Right atrium auricular region (tissue), 2 donors: ENCODE measurements at regions not wholly inside any gene's neighbourhood (a gene's known extent, or its start where the extent isn't known, plus 50 kb on each side); places are given as distances from the start of the nearest gene placed in this dataset.
"Not testable (repeated sequence)": the region's sequence is repeated elsewhere in the genome, so short reads cannot be mapped to it uniquely, and the experiment has no call there.

Source experiments
- DNase-seq: peaks from one replicate; pipeline ENCODE4 v3.0.0-alpha.2; 2019; ENCODE audit warnings: low spot score
- H3K27ac ChIP-seq, 2 donors: fragments of 200-600 bp; sonication (generic); 1 replicate in 1 of 2; 2 replicates in 1 of 2; pipeline ENCODE4 v1.5.1; 2016 to 2019
- H3K27me3 ChIP-seq, 2 donors: fragments of 200-600 bp; sonication (generic); one replicate each; pipeline versions ENCODE4 v1.5.1 to v1.6.0; 2017 to 2019
- H3K36me3 ChIP-seq: fragments of 200-600 bp; sonication (generic); one replicate; pipeline ENCODE4 v1.5.1; 2016
- H3K4me1 ChIP-seq, 2 donors: fragments of 200-600 bp; sonication (generic); one replicate each; pipeline versions ENCODE4 v1.5.1 to v1.6.0; 2017 to 2019
- H3K4me3 ChIP-seq, 2 donors: fragments of 200-600 bp; sonication (generic); 1 replicate in 1 of 2; 2 replicates in 1 of 2; pipeline ENCODE4 v1.5.1; 2017 to 2019; ENCODE audit warnings: mild to moderate bottlenecking in 1 of 2, moderate library complexity in 1 of 2
- H3K9me3 ChIP-seq, 2 donors: fragments of 200-600 bp; sonication (generic); one replicate each; pipeline ENCODE4 v1.5.1; 2019
- TF ChIP-seq, protein P1 (sequence below), 2 donors: fragments of 200-600 bp; sonication (generic); IDR thresholded peaks; one replicate each; pipeline ENCODE4 v1.5.1; 2019; ENCODE audit warnings: antibody characterized with exemption in 2 of 2

DNA sequence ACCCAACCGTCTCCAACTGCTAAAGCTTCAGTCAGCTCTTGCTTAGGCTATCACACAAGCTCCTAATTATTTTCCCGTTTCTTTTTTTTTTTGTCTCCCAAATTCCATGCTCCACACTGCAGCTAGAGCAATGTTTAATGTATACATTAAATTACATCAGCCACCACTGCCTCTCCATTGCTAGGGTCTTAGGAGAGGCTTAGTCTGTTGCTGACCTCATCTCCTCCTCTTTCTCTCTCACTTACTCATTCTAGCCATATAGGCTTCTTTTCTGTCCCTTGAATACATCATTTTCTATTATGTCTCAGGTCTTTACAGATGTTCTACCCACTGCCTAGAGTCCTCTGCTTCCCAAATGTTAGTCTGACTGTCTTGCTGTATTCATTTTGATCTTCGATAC is 138.1 kb upstream of the ST6GALNAC5 start:
- no peaks in the 10 kb centered on the region for H3K36me3 ChIP-seq
- H3K27me3 ChIP-seq, result no peaks in the 10 kb centered on the region
- no peak for DNase-seq
- no peak overlapping the region for H3K4me3 ChIP-seq
- TF ChIP-seq, protein P1, sequence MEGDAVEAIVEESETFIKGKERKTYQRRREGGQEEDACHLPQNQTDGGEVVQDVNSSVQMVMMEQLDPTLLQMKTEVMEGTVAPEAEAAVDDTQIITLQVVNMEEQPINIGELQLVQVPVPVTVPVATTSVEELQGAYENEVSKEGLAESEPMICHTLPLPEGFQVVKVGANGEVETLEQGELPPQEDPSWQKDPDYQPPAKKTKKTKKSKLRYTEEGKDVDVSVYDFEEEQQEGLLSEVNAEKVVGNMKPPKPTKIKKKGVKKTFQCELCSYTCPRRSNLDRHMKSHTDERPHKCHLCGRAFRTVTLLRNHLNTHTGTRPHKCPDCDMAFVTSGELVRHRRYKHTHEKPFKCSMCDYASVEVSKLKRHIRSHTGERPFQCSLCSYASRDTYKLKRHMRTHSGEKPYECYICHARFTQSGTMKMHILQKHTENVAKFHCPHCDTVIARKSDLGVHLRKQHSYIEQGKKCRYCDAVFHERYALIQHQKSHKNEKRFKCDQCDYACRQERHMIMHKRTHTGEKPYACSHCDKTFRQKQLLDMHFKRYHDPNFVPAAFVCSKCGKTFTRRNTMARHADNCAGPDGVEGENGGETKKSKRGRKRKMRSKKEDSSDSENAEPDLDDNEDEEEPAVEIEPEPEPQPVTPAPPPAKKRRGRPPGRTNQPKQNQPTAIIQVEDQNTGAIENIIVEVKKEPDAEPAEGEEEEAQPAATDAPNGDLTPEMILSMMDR (IDR thresholded peaks at IDR 0.05), result no peak
- no peaks in the 10 kb centered on the region for H3K9me3 ChIP-seq
- H3K4me1 ChIP-seq, result no peaks in the 10 kb centered on the region
- H3K27ac ChIP-seq, result no peak overlapping the region

DNA sequence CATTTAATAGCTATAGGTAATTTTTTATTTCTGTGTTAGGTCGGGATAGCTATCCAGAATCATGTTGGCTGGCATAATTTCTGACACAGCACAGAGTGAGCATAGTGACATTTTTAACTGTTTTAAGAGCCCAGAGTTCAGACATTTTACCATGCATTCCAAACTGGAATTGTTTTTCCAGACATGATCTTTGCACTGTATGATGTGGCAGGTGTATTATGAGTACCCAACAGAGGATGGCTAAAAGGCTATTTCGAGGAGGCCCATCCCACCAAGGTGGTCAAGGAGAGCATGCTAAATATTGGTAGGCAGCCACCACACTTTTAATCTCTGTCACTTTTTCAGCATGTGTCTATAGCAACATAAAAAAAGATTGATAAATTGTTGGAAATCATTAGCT is 137.3 kb upstream of the ST6GALNAC5 start:
- Histone ChIP-seq H3K4me1 (no peaks in the 10 kb centered on the region), H3K36me3 (no peaks in the 10 kb centered on the region), H3K27me3 (no peaks in the 10 kb centered on the region), H3K9me3 (no peaks in the 10 kb centered on the region), H3K4me3 (no peak overlapping the region), H3K27ac (no peak overlapping the region)
- TF ChIP-seq, protein P1 (IDR thresholded peaks at IDR 0.05), result no peak
- DNase-seq, result no peak

DNA sequence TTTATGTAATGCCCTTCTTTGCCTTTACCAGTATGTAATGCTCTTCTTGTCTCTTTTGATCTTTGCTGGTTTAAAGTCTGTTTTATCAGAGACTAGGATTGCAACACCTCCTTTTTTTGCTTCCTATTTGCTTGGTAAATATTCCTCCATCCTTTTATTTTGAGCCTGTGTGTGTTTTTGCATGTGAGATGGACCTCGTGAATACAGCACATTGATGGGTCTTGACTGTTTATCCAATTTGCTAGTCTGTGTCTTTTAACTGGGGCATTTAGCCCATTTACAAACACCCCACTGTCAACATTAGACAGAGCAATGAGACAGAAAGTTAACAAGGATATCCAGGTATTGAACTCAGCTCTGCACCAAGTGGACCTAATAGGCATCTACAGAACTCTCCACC is 128.9 kb upstream of the ST6GALNAC5 start:
- not testable (repeated sequence) for DNase-seq, H3K9me3 ChIP-seq

DNA sequence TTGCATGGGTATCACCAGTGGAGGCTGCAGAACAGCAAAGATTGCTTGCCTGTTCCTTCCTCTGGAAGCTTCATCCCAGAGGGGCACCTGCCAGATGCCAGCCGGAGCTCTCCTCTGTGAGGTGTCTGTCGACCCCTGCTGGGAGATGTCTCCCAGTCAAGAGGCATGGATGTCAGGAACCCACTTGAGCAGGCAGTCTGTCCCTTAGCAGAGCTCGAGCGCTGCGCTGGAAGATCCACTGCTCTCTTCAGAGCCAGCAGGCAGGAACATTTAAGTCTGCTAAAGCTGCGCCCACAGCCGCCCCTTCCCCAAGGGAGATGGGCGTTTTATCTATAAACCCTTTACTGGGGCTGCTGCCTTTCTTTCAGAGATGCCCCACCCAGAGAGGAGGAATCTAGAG is 126.3 kb upstream of the ST6GALNAC5 start:
- H3K36me3 ChIP-seq, DNase-seq, H3K4me3 ChIP-seq, H3K27ac ChIP-seq, H3K4me1 ChIP-seq, H3K27me3 ChIP-seq: not testable (repeated sequence)
- H3K9me3 ChIP-seq, result peaks cover 0 to 18% of the 10 kb centered on the region in 2 donors

More for the DNA sequence above, 128.9 kb upstream of the ST6GALNAC5 start:
- not testable (repeated sequence) for H3K27ac ChIP-seq, H3K4me3 ChIP-seq, H3K27me3 ChIP-seq, H3K36me3 ChIP-seq, H3K4me1 ChIP-seq

DNA sequence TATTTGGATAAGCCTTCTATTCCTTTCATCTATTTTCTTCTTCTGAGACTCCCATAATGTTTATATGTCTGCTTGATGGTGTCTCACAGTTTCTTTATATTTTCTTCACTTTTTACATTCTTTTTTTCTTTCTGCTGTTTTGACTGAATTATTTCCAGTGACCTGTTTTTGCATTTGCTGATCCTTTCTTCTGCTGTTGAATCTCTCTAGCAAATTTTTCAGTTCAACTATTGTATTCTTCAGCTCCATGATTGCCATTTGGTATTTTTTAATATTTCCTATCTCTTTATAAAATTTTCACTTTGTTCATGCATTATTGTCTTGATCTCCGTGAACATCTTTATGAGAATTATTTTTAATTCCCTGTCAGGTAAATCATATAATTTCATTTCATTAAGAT is 122.3 kb upstream of the ST6GALNAC5 start:
- TF ChIP-seq, protein P1 (IDR thresholded peaks at IDR 0.05), result no peak

DNA sequence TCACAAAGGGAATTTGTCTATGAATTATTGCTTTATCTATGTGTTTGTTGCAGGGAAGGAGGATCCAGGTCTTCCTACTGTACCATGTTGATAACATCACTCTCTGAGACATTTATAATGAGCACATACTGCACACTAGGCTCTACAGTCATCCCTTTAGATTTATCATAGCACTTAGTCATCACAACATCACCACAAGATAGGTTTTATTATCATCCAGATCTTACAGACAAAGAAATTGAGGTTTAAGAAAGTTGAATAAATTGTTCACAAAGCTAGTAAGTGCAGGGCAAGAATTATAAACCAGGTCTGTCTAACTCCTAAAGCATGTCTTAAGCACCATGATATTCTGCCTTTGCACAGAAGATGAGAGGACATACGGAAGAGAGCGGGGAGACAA is 121.1 kb upstream of the ST6GALNAC5 start:
- DNase-seq, result no peak
- H3K9me3 ChIP-seq, result peaks cover 0 to 22% of the 10 kb centered on the region in 2 donors
- no peaks in the 10 kb centered on the region for H3K4me1 ChIP-seq
- H3K36me3 ChIP-seq, result no peaks in the 10 kb centered on the region
- H3K4me3 ChIP-seq, result no peak overlapping the region
- TF ChIP-seq, protein P1 (IDR thresholded peaks at IDR 0.05), result no peak
- H3K27ac ChIP-seq, result no peak overlapping the region
- H3K27me3 ChIP-seq, result no peaks in the 10 kb centered on the region

More for the DNA sequence above, 122.3 kb upstream of the ST6GALNAC5 start:
- H3K36me3 ChIP-seq, result no peaks in the 10 kb centered on the region
- H3K4me1 ChIP-seq, result no peaks in the 10 kb centered on the region
- H3K4me3 ChIP-seq, result no peak overlapping the region
- H3K27me3 ChIP-seq, result no peaks in the 10 kb centered on the region
- no peak for DNase-seq
- no peak overlapping the region for H3K27ac ChIP-seq
- peaks cover 0 to 22% of the 10 kb centered on the region in 2 donors for H3K9me3 ChIP-seq

DNA sequence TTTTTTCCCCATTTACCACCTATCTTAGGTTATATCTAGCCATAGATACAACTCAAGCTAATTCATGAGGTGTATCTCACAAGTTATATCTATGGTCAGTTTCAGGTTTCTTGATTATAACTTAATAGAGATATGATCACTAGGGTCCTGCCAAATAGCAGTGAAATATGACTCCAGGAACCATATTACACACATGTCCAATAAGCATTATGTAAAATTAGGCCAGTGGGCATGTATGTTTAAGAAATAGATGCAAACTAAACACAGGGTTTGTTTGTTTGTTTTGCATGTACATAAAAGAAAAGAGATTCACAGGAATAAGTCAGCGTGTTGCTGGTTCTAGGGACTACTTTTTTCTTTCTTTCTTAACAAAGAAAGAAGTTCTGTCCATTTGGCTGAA is 112.5 kb upstream of the ST6GALNAC5 start:
- Histone ChIP-seq H3K9me3 (no peaks in the 10 kb centered on the region), H3K4me3 (no peak overlapping the region), H3K27me3 (no peaks in the 10 kb centered on the region), H3K36me3 (no peaks in the 10 kb centered on the region), H3K4me1 (no peaks in the 10 kb centered on the region), H3K27ac (no peak overlapping the region)
- DNase-seq, result no peak
- TF ChIP-seq, protein P1 (IDR thresholded peaks at IDR 0.05), result no peak
